ENCODE measurements at regions not wholly inside any gene's neighbourhood (a gene's known extent, or its start where the extent isn't known, plus 50 kb on each side); places are given as distances from the start of the nearest gene placed in this dataset.

- intact Hi-C loops (cut with micrococcal nuclease) = no loop called here
- no TSS peak for BruUV-seq (replicated peaks)
- Histone ChIP-seq H4K20me1 (ENCODE audit: insufficient read depth) (no peaks in the 10 kb centered on the region), H3K79me2 (ENCODE audit: insufficient read depth, low read length) (no peaks in the 10 kb centered on the region), H3K4me1 (ENCODE audit: control insufficient read depth in 1 of 2, insufficient read depth in 2 of 2, low read length in 2 of 2) (no peaks in the 10 kb centered on the region), H3K9ac (ENCODE audit: low read length) (no peak overlapping the region), H3K4me2 (ENCODE audit: low read length) (no peak overlapping the region), H2AFZ (ENCODE audit: low read depth, low read length, poor library complexity, severe bottlenecking) (no peak overlapping the region), H3K4me3 (replicated peaks in 1 of 2; ENCODE audit: low read depth in 1 of 2, low read length in 2 of 2) (no peak overlapping the region), H3K9me3 (ENCODE audit: control insufficient read depth in 1 of 2, insufficient read depth in 1 of 2, low read depth in 1 of 2, low read length in 2 of 2) (peaks cover 10% of the 10 kb centered on the region in 2 experiments; a peak in 2 of 4 replicates), H3K27ac (ENCODE audit: low read depth, low read length) (no peak overlapping the region), H3K36me3 (ENCODE audit: control insufficient read depth in 1 of 2, insufficient read depth in 2 of 2, low read length in 2 of 2) (no peaks in the 10 kb centered on the region), H3K9me2 (ENCODE audit: insufficient read depth) (no peaks in the 10 kb centered on the region), H3K27me3 (ENCODE audit: insufficient read depth, low read length) (no peaks in the 10 kb centered on the region)
- DNase-seq (ENCODE audit: low read depth, low spot score) (no peak), ATAC-seq (no peak)
- TF ChIP-seq ZNF274 (IDR thresholded peaks at IDR 0.05; ENCODE audit: low read depth, low read length) = no peak
- TF ChIP-seq ATF3 (IDR thresholded peaks at IDR 0.05) = no peak
- no peak for TF ChIP-seq EZH2 (IDR thresholded peaks at IDR 0.05)
- no peak for TF ChIP-seq ZBTB33 (IDR thresholded peaks at IDR 0.05; ENCODE audit: extremely low read depth, insufficient replicate concordance, low read length)
- no peak for TF ChIP-seq EZH2phosphoT487 (IDR thresholded peaks at IDR 0.05; ENCODE audit: borderline replicate concordance)
- no peak for TF ChIP-seq CTCF (IDR thresholded peaks at IDR 0.05 in 2 of 3, conservative IDR thresholded peaks at IDR 0.05 in 1 of 3; ENCODE audit: borderline replicate concordance in 1 of 3, insufficient read depth in 1 of 3, low read depth in 2 of 3, low read length in 2 of 3)
- ChIA-PET RAD21 (ENCODE audit: low non-redundant PET in 1 of 2, low total read pairs in 2 of 2, uncharacterized antibody in 2 of 2, unreplicated experiment in 2 of 2) (no interaction called here), CTCF (no interaction called here), POLR2A (no interaction called here)
These were observed 174.5 kb upstream of the NDUFV2 start for GRCh38 chr18:8928044-8928443.

All from HCT116 (cell line).